ENCODE measurements at regions not wholly inside any gene's neighbourhood (a gene's known extent, or its start where the extent isn't known, plus 50 kb on each side); places are given as distances from the start of the nearest gene placed in this dataset.

DNA sequence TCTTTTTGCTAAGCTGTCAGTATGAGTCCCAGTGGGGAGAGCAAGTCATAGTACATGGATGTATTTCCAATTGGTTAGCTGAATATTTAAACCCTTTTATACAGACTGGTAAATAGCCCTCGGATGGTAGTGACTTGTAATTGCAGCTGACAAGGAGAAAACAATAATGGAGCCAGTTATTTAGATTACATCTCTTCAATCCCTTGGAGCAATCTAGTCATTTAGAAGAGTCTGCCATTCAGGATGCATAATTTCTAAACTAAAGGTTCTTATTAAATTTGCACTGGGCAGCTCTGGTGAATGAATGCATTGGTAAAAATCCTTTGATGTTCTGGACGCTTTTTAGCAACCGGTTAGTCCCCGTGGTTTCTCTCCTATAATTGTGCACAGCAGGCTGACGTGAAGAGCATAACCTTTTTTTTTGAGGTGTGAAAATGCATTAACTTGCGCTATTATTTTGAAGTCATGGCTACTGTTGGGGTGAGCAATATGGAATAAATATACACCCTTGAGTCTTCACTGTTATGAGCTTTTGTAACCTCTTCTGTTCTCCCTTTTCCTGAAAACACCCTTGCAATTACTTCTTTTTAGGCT is 158.6 kb upstream of the CD180 start:
- CTCF ChIA-PET: no interaction called here
- Histone ChIP-seq H3K4me2 (ENCODE audit: low read length) (no peak overlapping the region), H3K79me2 (ENCODE audit: insufficient read depth, low read length) (no peaks in the 10 kb centered on the region), H2AFZ (ENCODE audit: low read depth, low read length, poor library complexity, severe bottlenecking) (no peak overlapping the region), H3K9ac (ENCODE audit: low read length) (no peak overlapping the region), H3K4me3 (replicated peaks in 1 of 2; ENCODE audit: low read depth in 1 of 2, low read length in 2 of 2) (no peak overlapping the region), H3K27me3 (ENCODE audit: insufficient read depth, low read length) (0 out of 2 replicates have a peak, but pooled peaks cover 5% of the 10 kb centered on the region), H3K4me1 (ENCODE audit: control insufficient read depth in 1 of 2, insufficient read depth in 2 of 2, low read length in 2 of 2) (no peaks in the 10 kb centered on the region), H3K9me2 (ENCODE audit: insufficient read depth) (no peaks in the 10 kb centered on the region), H4K20me1 (ENCODE audit: insufficient read depth) (no peaks in the 10 kb centered on the region), H3K9me3 (ENCODE audit: control insufficient read depth in 1 of 2, insufficient read depth in 1 of 2, low read depth in 1 of 2, low read length in 2 of 2) (no peaks in the 10 kb centered on the region), H3K36me3 (ENCODE audit: control insufficient read depth in 1 of 2, insufficient read depth in 2 of 2, low read length in 2 of 2) (no peaks in the 10 kb centered on the region), H3K27ac (ENCODE audit: low read depth, low read length) (no peak overlapping the region)
- POLR2A ChIA-PET: no interaction called here
- TF ChIP-seq POLR2AphosphoS5 (IDR thresholded peaks at IDR 0.05; ENCODE audit: low read depth, low read length) (no peak), EGR1 (IDR thresholded peaks at IDR 0.05; ENCODE audit: low read depth) (no peak), FOSL1 (IDR thresholded peaks at IDR 0.05; ENCODE audit: low read depth) (no peak), EZH2phosphoT487 (IDR thresholded peaks at IDR 0.05; ENCODE audit: borderline replicate concordance) (no peak), JUND (IDR thresholded peaks at IDR 0.05) (no peak), CTCF (IDR thresholded peaks at IDR 0.05 in 2 of 3, conservative IDR thresholded peaks at IDR 0.05 in 1 of 3; ENCODE audit: borderline replicate concordance in 1 of 3, insufficient read depth in 1 of 3, low read depth in 2 of 3, low read length in 2 of 3) (no peak)
- DNase-seq (ENCODE audit: low read depth, low spot score) (no peak), ATAC-seq (no peak)
- intact Hi-C loops (cut with micrococcal nuclease): no loop called here
- no TSS peak for BruUV-seq (replicated peaks)
- RAD21 ChIA-PET (ENCODE audit: low non-redundant PET in 1 of 2, low total read pairs in 2 of 2, uncharacterized antibody in 2 of 2, unreplicated experiment in 2 of 2): no interaction called here
